KMS-11 (cell line): ENCODE measurements at regions not wholly inside any gene's neighbourhood (a gene's known extent, or its start where the extent isn't known, plus 50 kb on each side); places are given as distances from the start of the nearest gene placed in this dataset.

Source experiments
- H2AFZ ChIP-seq: fragments of 200-600 bp; sonication (generic); 2 replicates; pipeline ENCODE4 v1.6.1; 2016; ENCODE audit warnings: antibody characterized with exemption, mixed run types, low read depth
- H3K27ac ChIP-seq: fragments of 200-600 bp; sonication (generic); 2 replicates; pipeline ENCODE4 v1.6.1; 2016; ENCODE audit warnings: mild to moderate bottlenecking, mixed run types
- H3K27me3 ChIP-seq: fragments of 200-600 bp; sonication (generic); 2 replicates; pipeline ENCODE4 v1.6.1; 2017; ENCODE audit warnings: mild to moderate bottlenecking, low read depth, mixed run types, moderate library complexity; ENCODE audit not compliant: insufficient read depth
- H3K36me3 ChIP-seq: fragments of 200-600 bp; sonication (generic); 2 replicates; pipeline ENCODE4 v1.6.1; 2017; ENCODE audit warnings: mild to moderate bottlenecking, mixed run types; ENCODE audit not compliant: insufficient read depth
- H3K4me1 ChIP-seq: fragments of 200-600 bp; sonication (generic); 2 replicates; pipeline ENCODE4 v1.6.1; 2016; ENCODE audit warnings: mild to moderate bottlenecking, low read depth, mixed run types; ENCODE audit not compliant: poor library complexity, severe bottlenecking
- H3K4me2 ChIP-seq: fragments of 200-600 bp; sonication (generic); 2 replicates; pipeline ENCODE4 v1.7.0; 2016; ENCODE audit warnings: mild to moderate bottlenecking, mixed run types
- H3K4me3 ChIP-seq: fragments of 200-600 bp; sonication (generic); IDR thresholded peaks from 2 replicates; pipeline ENCODE4 v1.6.1; 2017; ENCODE audit warnings: low read depth, low read length, mixed read lengths; ENCODE audit not compliant: insufficient read depth
- H3K79me2 ChIP-seq: fragments of 200-600 bp; sonication (generic); 2 replicates; pipeline ENCODE4 v1.6.1; 2016; ENCODE audit warnings: low read depth, mixed run types; ENCODE audit not compliant: insufficient read depth
- H3K9ac ChIP-seq: fragments of 200-600 bp; sonication (generic); 2 replicates; pipeline ENCODE4 v1.6.1; 2016; ENCODE audit warnings: mild to moderate bottlenecking, mixed run types
- H4K20me1 ChIP-seq: fragments of 200-600 bp; sonication (generic); 2 replicates; pipeline ENCODE4 v1.6.1; 2016; ENCODE audit warnings: mild to moderate bottlenecking, mixed run types; ENCODE audit not compliant: insufficient read depth
- TF ChIP-seq, protein P1 (sequence below): fragments of 200-600 bp; sonication (generic); conservative IDR thresholded peaks from 2 replicates; pipeline ENCODE4 v1.6.1; 2017; ENCODE audit warnings: low read depth, mild to moderate bottlenecking, antibody characterized with exemption, low read length, moderate library complexity, mixed read lengths

DNA sequence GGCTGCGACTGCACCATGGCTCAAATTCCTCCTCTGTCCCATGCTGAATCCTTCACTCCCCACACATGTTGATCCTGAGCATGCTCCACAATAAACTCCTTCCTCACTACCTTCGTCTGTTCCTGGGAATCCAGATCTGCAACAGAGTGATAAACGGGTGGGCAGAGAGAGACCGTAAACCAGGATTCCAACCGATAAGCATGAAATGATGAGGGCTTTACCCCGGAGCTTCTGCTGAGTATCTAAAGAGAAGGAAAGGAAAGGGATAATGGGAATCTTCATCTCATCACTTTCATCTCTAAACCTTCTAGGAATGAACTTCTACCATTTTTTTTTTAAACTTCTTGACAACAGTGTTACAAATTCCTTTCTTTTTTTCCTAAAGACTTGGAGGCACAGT is 329.3 kb upstream of the TNP1 start:
- H3K27ac ChIP-seq, result no peak overlapping the region
- TF ChIP-seq, protein P1, sequence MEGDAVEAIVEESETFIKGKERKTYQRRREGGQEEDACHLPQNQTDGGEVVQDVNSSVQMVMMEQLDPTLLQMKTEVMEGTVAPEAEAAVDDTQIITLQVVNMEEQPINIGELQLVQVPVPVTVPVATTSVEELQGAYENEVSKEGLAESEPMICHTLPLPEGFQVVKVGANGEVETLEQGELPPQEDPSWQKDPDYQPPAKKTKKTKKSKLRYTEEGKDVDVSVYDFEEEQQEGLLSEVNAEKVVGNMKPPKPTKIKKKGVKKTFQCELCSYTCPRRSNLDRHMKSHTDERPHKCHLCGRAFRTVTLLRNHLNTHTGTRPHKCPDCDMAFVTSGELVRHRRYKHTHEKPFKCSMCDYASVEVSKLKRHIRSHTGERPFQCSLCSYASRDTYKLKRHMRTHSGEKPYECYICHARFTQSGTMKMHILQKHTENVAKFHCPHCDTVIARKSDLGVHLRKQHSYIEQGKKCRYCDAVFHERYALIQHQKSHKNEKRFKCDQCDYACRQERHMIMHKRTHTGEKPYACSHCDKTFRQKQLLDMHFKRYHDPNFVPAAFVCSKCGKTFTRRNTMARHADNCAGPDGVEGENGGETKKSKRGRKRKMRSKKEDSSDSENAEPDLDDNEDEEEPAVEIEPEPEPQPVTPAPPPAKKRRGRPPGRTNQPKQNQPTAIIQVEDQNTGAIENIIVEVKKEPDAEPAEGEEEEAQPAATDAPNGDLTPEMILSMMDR, result no peak
- H2AFZ ChIP-seq, result no peak overlapping the region
- no peak overlapping the region for H3K9ac ChIP-seq
- H3K36me3 ChIP-seq, result no peaks in the 10 kb centered on the region
- H4K20me1 ChIP-seq, result no peaks in the 10 kb centered on the region
- no peaks in the 10 kb centered on the region for H3K27me3 ChIP-seq
- H3K79me2 ChIP-seq, result no peaks in the 10 kb centered on the region
- no peak overlapping the region for H3K4me2 ChIP-seq
- no peak overlapping the region for H3K4me3 ChIP-seq
- H3K4me1 ChIP-seq, result no peaks in the 10 kb centered on the region

GRCh38 chr2:217186668-217187159 is 326.9 kb upstream of the TNP1 start:
- H3K36me3 ChIP-seq, result no peaks in the 10 kb centered on the region
- TF ChIP-seq, protein P1, result no peak
- no peak overlapping the region for H3K27ac ChIP-seq
- H3K4me3 ChIP-seq, result no peak overlapping the region
- H3K9ac ChIP-seq, result no peak overlapping the region
- no peaks in the 10 kb centered on the region for H3K27me3 ChIP-seq
- H3K4me2 ChIP-seq, result no peak overlapping the region
- no peaks in the 10 kb centered on the region for H3K79me2 ChIP-seq
- H3K4me1 ChIP-seq, result no peaks in the 10 kb centered on the region
- no peak overlapping the region for H2AFZ ChIP-seq
- H4K20me1 ChIP-seq, result no peaks in the 10 kb centered on the region

DNA sequence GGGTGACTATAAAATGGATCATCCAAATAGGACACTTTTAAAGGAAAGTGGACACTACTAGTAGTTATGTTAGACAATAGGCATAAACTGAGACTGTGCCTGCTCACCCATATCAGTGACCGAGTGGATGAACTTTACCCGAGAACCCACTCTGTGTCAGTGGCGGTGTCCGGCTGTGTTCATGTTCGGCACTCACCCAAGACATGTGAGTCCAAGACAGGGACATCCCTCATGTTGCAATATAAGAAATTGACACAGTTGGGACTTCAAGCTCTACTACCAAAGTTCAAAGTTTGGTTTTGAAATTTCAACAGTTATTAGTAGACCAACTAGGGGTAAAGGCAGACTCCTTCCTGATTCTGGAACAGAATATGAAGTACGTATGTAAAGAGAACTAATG is 326.3 kb upstream of the TNP1 start:
- TF ChIP-seq, protein P1, result no peak
- H3K36me3 ChIP-seq, result no peaks in the 10 kb centered on the region
- no peak overlapping the region for H3K9ac ChIP-seq
- no peaks in the 10 kb centered on the region for H3K79me2 ChIP-seq
- no peaks in the 10 kb centered on the region for H3K4me1 ChIP-seq
- no peak overlapping the region for H3K4me3 ChIP-seq
- H3K27ac ChIP-seq, result no peak overlapping the region
- no peaks in the 10 kb centered on the region for H4K20me1 ChIP-seq
- no peaks in the 10 kb centered on the region for H3K27me3 ChIP-seq
- no peak overlapping the region for H3K4me2 ChIP-seq
- no peak overlapping the region for H2AFZ ChIP-seq

DNA sequence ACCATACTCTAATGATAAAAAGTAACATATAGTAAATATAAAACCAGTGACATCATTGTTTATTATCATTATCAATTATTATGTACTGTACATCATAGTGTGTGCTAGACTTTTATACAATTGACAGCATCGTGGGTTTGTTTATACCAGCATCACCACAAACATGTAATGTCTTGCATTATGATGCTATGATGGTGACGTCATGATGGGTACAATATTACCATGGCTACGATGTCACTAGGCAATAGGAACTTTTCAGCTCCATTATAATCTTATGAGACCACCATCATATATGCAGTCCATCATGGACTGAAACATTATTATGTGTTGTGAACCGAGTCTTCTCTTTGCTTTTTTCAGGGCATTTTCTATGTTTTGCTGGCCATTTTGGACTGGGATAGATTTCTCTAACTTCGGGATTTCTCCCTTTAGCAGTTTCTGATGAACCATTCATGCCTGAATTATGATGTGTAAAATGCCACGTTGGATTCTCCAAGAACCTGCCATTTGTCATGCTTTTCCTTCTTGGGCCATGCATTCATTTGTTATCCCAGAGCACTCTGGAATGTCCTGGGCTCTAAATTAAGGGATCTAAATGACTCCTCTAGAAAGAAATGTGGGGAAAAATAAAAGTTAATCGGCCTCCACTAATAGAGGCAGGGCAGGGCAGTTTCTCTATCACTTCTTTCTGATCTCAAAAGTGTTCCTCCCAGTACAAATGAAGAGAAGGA is 325.6 kb upstream of the TNP1 start:
- Histone ChIP-seq H3K27me3 (no peaks in the 10 kb centered on the region), H3K36me3 (no peaks in the 10 kb centered on the region), H2AFZ (no peak overlapping the region), H3K4me3 (no peak overlapping the region), H3K79me2 (no peaks in the 10 kb centered on the region), H3K4me1 (no peaks in the 10 kb centered on the region), H3K27ac (no peak overlapping the region), H4K20me1 (no peaks in the 10 kb centered on the region), H3K9ac (no peak overlapping the region), H3K4me2 (no peak overlapping the region)
- TF ChIP-seq, protein P1, result no peak
